Ovary (tissue), 7 donors: ENCODE measurements at regions not wholly inside any gene's neighbourhood (a gene's known extent, or its start where the extent isn't known, plus 50 kb on each side); places are given as distances from the start of the nearest gene placed in this dataset.

Source experiments
- DNase-seq, 5 donors: peaks; one replicate each; pipeline ENCODE4 v3.0.0-alpha.2; 2019 to 2020
- H3K27ac ChIP-seq, 2 donors: fragments of 200-600 bp; one replicate each; pipeline versions ENCODE4 v1.5.1 to v1.8.0; 2019 to 2022
- H3K27me3 ChIP-seq: fragments of 200-600 bp; one replicate; pipeline ENCODE4 v1.8.0; 2022
- H3K36me3 ChIP-seq: fragments of 200-600 bp; sonication (generic); one replicate; pipeline ENCODE4 v1.5.1; 2019
- H3K4me1 ChIP-seq: one replicate; pipeline ENCODE4 v1.8.1; 2013; ENCODE audit warnings: mild to moderate bottlenecking, moderate library complexity; ENCODE audit not compliant: insufficient read depth
- H3K4me3 ChIP-seq: fragments of 200-600 bp; sonication (generic); one replicate; pipeline ENCODE4 v1.5.1; 2017
- H3K9me3 ChIP-seq, 2 donors: fragments of 200-600 bp in 1 of 2; sonication (generic) in 1 of 2; one replicate each; pipeline versions ENCODE4 v1.5.1 to v1.8.1; 2013 to 2019; ENCODE audit warnings: mild to moderate bottlenecking in 1 of 2, moderate library complexity in 1 of 2
- EP300 ChIP-seq: sonication (generic); formaldehyde crosslinking; IDR thresholded peaks from one replicate; pipeline ENCODE4 v1.6.1; 2017; ENCODE audit warnings: antibody characterized with exemption
- POLR2A ChIP-seq: fragments of 450-650 bp; IDR thresholded peaks from one replicate; pipeline ENCODE4 v1.6.1; 2017; ENCODE audit warnings: antibody characterized with exemption, mild to moderate bottlenecking, moderate library complexity
- WGBS, 3 donors: extraction: QIAGEN DNeasy Blood & Tissue Kit in 1 of 3; methylation state at CpG; one replicate each; pipeline versions ENCODE4 v1.1.5 to v1.1.7; 2013 to 2017; 5-methylcytosine and 5-hydroxymethylcytosine counted together
- intact Hi-C, 4 donors: fragments of 100-400 bp; cut with DNase I; formaldehyde crosslinking; loops; one replicate each; pipeline versions ENCODE4 v1.11.0 to v1.15.1; 2022 to 2023
- TF ChIP-seq, protein P1 (sequence below), 3 donors: fragments of 450-650 bp in 2 of 3; fragments of 200-600 bp in 1 of 3; IDR thresholded peaks; one replicate each; pipeline versions ENCODE4 v1.5.1 to v1.8.0; 2016 to 2022; ENCODE audit warnings: antibody characterized with exemption in 3 of 3, mild to moderate bottlenecking in 1 of 3
- donor health status: DM: no; HTN: no; CAD: no; lungs with moderate emphysema.
- donor health status: DM: no; HTN: no; CAD: no.
- donor health status: Bipolar disorder and iron deficiency.
- donor health status: DM: no; HTN: no; CAD: no.
- donor health status: DM: yes; HTN: yes; CAD: no.

GRCh38 chr21:15221799-15222386 lies 157.1 kb upstream of the NRIP1 start:
- intact Hi-C loops = no loop called here
- no peak overlapping the region for H3K4me3 ChIP-seq
- no peak for DNase-seq
- TF ChIP-seq POLR2A (no peak), EP300 (no peak)
- TF ChIP-seq, protein P1, sequence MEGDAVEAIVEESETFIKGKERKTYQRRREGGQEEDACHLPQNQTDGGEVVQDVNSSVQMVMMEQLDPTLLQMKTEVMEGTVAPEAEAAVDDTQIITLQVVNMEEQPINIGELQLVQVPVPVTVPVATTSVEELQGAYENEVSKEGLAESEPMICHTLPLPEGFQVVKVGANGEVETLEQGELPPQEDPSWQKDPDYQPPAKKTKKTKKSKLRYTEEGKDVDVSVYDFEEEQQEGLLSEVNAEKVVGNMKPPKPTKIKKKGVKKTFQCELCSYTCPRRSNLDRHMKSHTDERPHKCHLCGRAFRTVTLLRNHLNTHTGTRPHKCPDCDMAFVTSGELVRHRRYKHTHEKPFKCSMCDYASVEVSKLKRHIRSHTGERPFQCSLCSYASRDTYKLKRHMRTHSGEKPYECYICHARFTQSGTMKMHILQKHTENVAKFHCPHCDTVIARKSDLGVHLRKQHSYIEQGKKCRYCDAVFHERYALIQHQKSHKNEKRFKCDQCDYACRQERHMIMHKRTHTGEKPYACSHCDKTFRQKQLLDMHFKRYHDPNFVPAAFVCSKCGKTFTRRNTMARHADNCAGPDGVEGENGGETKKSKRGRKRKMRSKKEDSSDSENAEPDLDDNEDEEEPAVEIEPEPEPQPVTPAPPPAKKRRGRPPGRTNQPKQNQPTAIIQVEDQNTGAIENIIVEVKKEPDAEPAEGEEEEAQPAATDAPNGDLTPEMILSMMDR (IDR thresholded peaks at IDR 0.05) = no peak
- H3K27me3 ChIP-seq = no peaks in the 10 kb centered on the region
- peaks cover 3% of the 10 kb centered on the region for H3K4me1 ChIP-seq
- no peaks in the 10 kb centered on the region for H3K36me3 ChIP-seq
- H3K9me3 ChIP-seq = no peaks in the 10 kb centered on the region
- H3K27ac ChIP-seq = no peak overlapping the region

DNA sequence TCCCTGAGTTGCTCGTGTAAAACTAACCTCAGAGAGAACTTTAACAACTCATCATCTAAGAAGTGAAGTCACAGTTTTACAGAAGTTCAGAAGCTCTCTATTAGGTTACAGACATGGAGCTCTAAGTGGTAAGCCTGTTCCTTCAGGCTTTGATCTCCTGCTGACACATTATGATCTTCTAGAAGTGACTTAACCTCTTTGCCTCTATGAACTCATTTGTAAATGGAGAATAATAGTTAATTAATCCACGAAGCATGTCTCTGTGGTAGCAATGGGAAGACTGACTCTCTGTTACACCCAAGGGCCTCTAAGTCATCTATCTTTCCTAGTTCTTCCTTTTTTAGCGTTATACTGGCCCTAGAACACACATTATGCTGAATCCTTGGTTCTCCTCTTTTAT lies 157.9 kb upstream of the NRIP1 start:
- H3K4me3 ChIP-seq = no peak overlapping the region
- no peaks in the 10 kb centered on the region for H3K9me3 ChIP-seq
- no peaks in the 10 kb centered on the region for H3K36me3 ChIP-seq
- H3K27ac ChIP-seq = no peak overlapping the region
- DNase-seq = no peak
- intact Hi-C loops = no loop called here
- peaks cover 3% of the 10 kb centered on the region for H3K4me1 ChIP-seq
- WGBS, 3 donors = 46 to 66% (median 62%) methylated on average over 3 of the region's 3 CpGs
- TF ChIP-seq POLR2A (no peak), EP300 (no peak)
- TF ChIP-seq, protein P1 (IDR thresholded peaks at IDR 0.05) = no peak
- H3K27me3 ChIP-seq = no peaks in the 10 kb centered on the region

GRCh38 chr21:15224346-15225086 lies 159.7 kb upstream of the NRIP1 start:
- DNase-seq = no peak
- intact Hi-C loops = no loop called here
- no peak overlapping the region for H3K27ac ChIP-seq
- no peak for TF ChIP-seq POLR2A
- TF ChIP-seq, protein P1 (IDR thresholded peaks at IDR 0.05) = no peak
- TF ChIP-seq EP300 = no peak
- 91 to 93% (median 92%) methylated on average over 6 of the region's 6 CpGs for WGBS, 3 donors
- no peaks in the 10 kb centered on the region for H3K9me3 ChIP-seq
- peaks cover 3% of the 10 kb centered on the region for H3K4me1 ChIP-seq
- H3K4me3 ChIP-seq = no peak overlapping the region
- no peaks in the 10 kb centered on the region for H3K27me3 ChIP-seq
- no peaks in the 10 kb centered on the region for H3K36me3 ChIP-seq

DNA sequence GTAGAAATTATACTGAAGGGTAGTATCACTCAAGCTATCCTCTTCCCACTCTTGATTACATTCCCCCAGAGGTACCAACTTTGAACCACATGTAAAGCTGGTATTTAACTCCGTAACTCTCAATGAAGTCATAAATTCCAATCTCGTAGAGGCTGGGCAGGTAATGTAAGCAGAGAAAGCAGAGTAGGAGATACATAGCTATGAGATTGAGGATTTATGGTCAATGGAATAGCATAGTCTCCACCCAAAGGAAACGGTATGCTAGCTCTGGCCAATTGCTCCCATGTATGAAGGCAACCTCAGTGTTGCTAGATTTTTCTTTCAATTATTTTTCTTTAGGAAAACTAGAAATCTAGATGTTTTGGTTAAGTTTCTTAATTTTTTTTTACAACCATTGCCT lies 163.1 kb upstream of the NRIP1 start:
- Histone ChIP-seq H3K4me1 (no peaks in the 10 kb centered on the region), H3K9me3 (no peaks in the 10 kb centered on the region), H3K27ac (no peak overlapping the region), H3K4me3 (no peak overlapping the region), H3K27me3 (no peaks in the 10 kb centered on the region), H3K36me3 (no peaks in the 10 kb centered on the region)
- no peak for DNase-seq
- TF ChIP-seq EP300 (no peak), POLR2A (no peak)
- TF ChIP-seq, protein P1 (IDR thresholded peaks at IDR 0.05) = no peak
- WGBS, 3 donors = 49 to 57% (median 55%) methylated on average over 3 of the region's 3 CpGs
- intact Hi-C loops = no loop called here
